Mesenchymal stem cell (in vitro differentiated cells and primary cell): ENCODE measurements at regions not wholly inside any gene's neighbourhood (a gene's known extent, or its start where the extent isn't known, plus 50 kb on each side); places are given as distances from the start of the nearest gene placed in this dataset.

Experiments used
- DNase-seq: peaks from one replicate; pipeline ENCODE4 v3.0.0-alpha.2; 2013
- H2AFZ ChIP-seq: one replicate; pipeline ENCODE4 v1.6.1; 2013; ENCODE audit warnings: low read depth, mild to moderate bottlenecking, control low read depth, inconsistent platforms, low read length, moderate library complexity
- H2AK5ac ChIP-seq: 2 replicates; pipeline ENCODE4 v1.6.1; 2013; ENCODE audit warnings: low read length, moderate library complexity, mild to moderate bottlenecking, inconsistent platforms; ENCODE audit not compliant: severe bottlenecking
- H2BK120ac ChIP-seq: one replicate; pipeline ENCODE4 v1.6.1; 2013; ENCODE audit warnings: low read depth, mild to moderate bottlenecking, inconsistent platforms, low read length, moderate library complexity
- H2BK12ac ChIP-seq, 2 experiments: one replicate each; pipeline ENCODE4 v1.6.1; 2013; ENCODE audit warnings: inconsistent platforms in 2 of 2, low read length in 2 of 2, mild to moderate bottlenecking in 2 of 2, moderate library complexity in 2 of 2, control low read depth in 1 of 2
- H2BK15ac ChIP-seq: one replicate; pipeline ENCODE4 v1.6.1; 2013; ENCODE audit warnings: mild to moderate bottlenecking, low read depth, inconsistent platforms; ENCODE audit not compliant: poor library complexity, severe bottlenecking
- H2BK5ac ChIP-seq: 2 replicates; pipeline ENCODE4 v1.6.1; 2013; ENCODE audit warnings: low read depth, mild to moderate bottlenecking, low read length, control low read depth, inconsistent platforms; ENCODE audit not compliant: poor library complexity, severe bottlenecking
- H3K14ac ChIP-seq, 2 experiments: one replicate each; pipeline ENCODE4 v1.6.1; 2013; ENCODE audit warnings: inconsistent platforms in 2 of 2, low read length in 2 of 2, control low read depth in 1 of 2, mild to moderate bottlenecking in 1 of 2, moderate library complexity in 1 of 2
- H3K18ac ChIP-seq, 2 experiments: one replicate each; pipeline ENCODE4 v1.6.1; 2013; ENCODE audit warnings: inconsistent platforms in 2 of 2, low read length in 2 of 2, control low read depth in 1 of 2, low read depth in 1 of 2, mild to moderate bottlenecking in 1 of 2
- H3K23ac ChIP-seq, 2 experiments: one replicate each; pipeline ENCODE4 v1.6.1; 2013; ENCODE audit warnings: inconsistent platforms in 2 of 2, low read length in 2 of 2, mild to moderate bottlenecking in 2 of 2, moderate library complexity in 2 of 2, control low read depth in 1 of 2
- H3K27ac ChIP-seq: 2 replicates; pipeline ENCODE4 v1.5.1; 2013; ENCODE audit warnings: mild to moderate bottlenecking, moderate library complexity, low read length, control low read depth, inconsistent platforms; ENCODE audit not compliant: poor library complexity, severe bottlenecking
- H3K27me3 ChIP-seq, 2 experiments: 2 replicates each; pipeline versions ENCODE4 v1.6.1 to v1.7.0; 2013; ENCODE audit warnings: low read length in 2 of 2, mild to moderate bottlenecking in 2 of 2, moderate library complexity in 2 of 2, control low read depth in 1 of 2, inconsistent platforms in 1 of 2; ENCODE audit not compliant: control insufficient read depth in 1 of 2, insufficient read depth in 1 of 2
- H3K36me3 ChIP-seq, 2 experiments: 2 replicates each; pipeline versions ENCODE4 v1.6.1 to v1.7.0; 2013; ENCODE audit warnings: low read length in 2 of 2, control low read depth in 1 of 2, inconsistent platforms in 1 of 2, low read depth in 1 of 2, mild to moderate bottlenecking in 1 of 2; ENCODE audit not compliant: insufficient read depth in 2 of 2, control insufficient read depth in 1 of 2
- H3K4ac ChIP-seq, 2 experiments: one replicate each; pipeline ENCODE4 v1.6.1; 2013; ENCODE audit warnings: inconsistent platforms in 2 of 2, low read length in 2 of 2, mild to moderate bottlenecking in 2 of 2, moderate library complexity in 2 of 2, control low read depth in 1 of 2, low read depth in 1 of 2
- H3K4me1 ChIP-seq: 2 replicates; pipeline ENCODE4 v1.6.1; 2013; ENCODE audit warnings: low read depth, low read length, control low read depth; ENCODE audit not compliant: control insufficient read depth, insufficient read depth
- H3K4me2 ChIP-seq: 2 replicates; pipeline ENCODE4 v1.6.1; 2013; ENCODE audit warnings: low read length, mild to moderate bottlenecking, inconsistent platforms; ENCODE audit not compliant: poor library complexity, severe bottlenecking
- H3K4me3 ChIP-seq, 2 experiments: 2 replicates each; pipeline versions ENCODE4 v1.5.1 to v1.7.0; 2013; ENCODE audit warnings: low read length in 2 of 2, mild to moderate bottlenecking in 2 of 2, control low read depth in 1 of 2, low read depth in 1 of 2; ENCODE audit not compliant: insufficient read depth in 1 of 2
- H3K79me1 ChIP-seq: replicated peaks from 2 replicates; pipeline ENCODE4 v1.6.1; 2013; ENCODE audit warnings: mild to moderate bottlenecking, control low read depth, low read length, inconsistent platforms; ENCODE audit not compliant: poor library complexity, severe bottlenecking
- H3K9ac ChIP-seq: 2 replicates; pipeline ENCODE4 v1.7.0; 2013; ENCODE audit warnings: mild to moderate bottlenecking, low read length, moderate library complexity
- H3K9me3 ChIP-seq: 2 replicates; pipeline ENCODE4 v1.7.0; 2013; ENCODE audit warnings: mild to moderate bottlenecking, low read length; ENCODE audit not compliant: control insufficient read depth
- H4K8ac ChIP-seq: one replicate; pipeline ENCODE4 v1.6.1; 2013; ENCODE audit warnings: inconsistent platforms, mild to moderate bottlenecking, low read length, moderate library complexity
- H4K91ac ChIP-seq: one replicate; pipeline ENCODE4 v1.6.1; 2013; ENCODE audit warnings: mild to moderate bottlenecking, low read length, inconsistent platforms
- WGBS: methylation state at CpG from one replicate; pipeline ENCODE4 v1.1.7; 2013; ENCODE audit warnings: mixed read lengths; 5-methylcytosine and 5-hydroxymethylcytosine counted together

DNA sequence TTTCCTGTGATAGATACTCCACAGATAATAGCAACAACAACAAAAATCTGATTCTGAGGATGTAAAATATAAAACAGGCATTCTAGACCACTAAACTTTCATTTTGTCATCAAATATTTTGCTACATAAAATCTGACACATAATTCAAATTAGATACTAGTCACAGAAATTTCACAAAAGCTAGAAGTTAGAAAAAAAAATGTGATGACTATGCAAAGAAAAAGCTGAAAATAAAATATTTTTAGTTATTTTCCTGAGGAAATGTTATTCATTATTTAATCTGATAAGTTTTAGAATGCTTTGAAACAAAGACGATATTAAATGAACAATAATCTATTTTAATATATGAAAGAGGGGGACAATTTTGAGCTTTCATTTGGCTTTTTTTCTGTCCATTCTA is 357.2 kb downstream of the SLITRK6 start:
- no peak overlapping the region for H3K4ac ChIP-seq
- H3K18ac ChIP-seq, result no peak overlapping the region
- DNase-seq, result no peak
- H3K4me1 ChIP-seq, result no peaks in the 10 kb centered on the region
- H3K27ac ChIP-seq, result no peak overlapping the region
- H2AFZ ChIP-seq, result no peak overlapping the region
- no peak overlapping the region for H2BK15ac ChIP-seq
- no CpG with 5 or more reads among the region's 1 CpG for WGBS
- H3K14ac ChIP-seq, result no peak overlapping the region
- no peaks in the 10 kb centered on the region for H3K9me3 ChIP-seq
- H3K4me3 ChIP-seq, result no peak overlapping the region
- no peak overlapping the region for H2BK12ac ChIP-seq
- no peak overlapping the region for H2AK5ac ChIP-seq
- no peak overlapping the region for H3K9ac ChIP-seq
- H2BK5ac ChIP-seq, result no peak overlapping the region
- no peaks in the 10 kb centered on the region for H3K36me3 ChIP-seq
- no peak overlapping the region for H3K23ac ChIP-seq
- no peak overlapping the region for H2BK120ac ChIP-seq
- H4K8ac ChIP-seq, result no peak overlapping the region
- H3K4me2 ChIP-seq, result no peak overlapping the region
- H3K27me3 ChIP-seq, result no peaks in the 10 kb centered on the region
- no peak overlapping the region for H4K91ac ChIP-seq
- H3K79me1 ChIP-seq, result no peaks in the 10 kb centered on the region

DNA sequence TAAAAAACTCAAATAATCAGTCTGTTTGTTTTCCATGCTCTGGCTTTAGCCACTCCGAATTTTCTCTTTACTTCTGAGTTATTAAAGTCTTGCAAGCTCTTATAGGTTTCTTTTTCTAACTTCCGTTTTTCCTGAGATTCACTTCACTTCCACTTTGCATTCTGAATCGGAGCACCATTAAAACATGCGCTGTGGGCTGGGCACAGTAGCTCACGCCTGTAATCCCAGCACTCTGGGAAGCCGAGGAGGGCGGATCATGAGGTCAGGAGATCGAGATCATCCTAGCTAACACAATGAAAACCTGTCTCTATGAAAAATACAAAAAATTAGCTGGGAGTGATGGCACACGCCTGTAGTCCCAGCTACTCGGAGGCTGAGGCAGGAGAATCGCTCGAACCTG is 357.9 kb downstream of the SLITRK6 start:
- WGBS, result 96% methylated on average over 12 of the region's 12 CpGs
- H3K36me3 ChIP-seq, result no peaks in the 10 kb centered on the region
- H3K4me2 ChIP-seq, result no peak overlapping the region
- H3K14ac ChIP-seq, result no peak overlapping the region
- H3K4me3 ChIP-seq, result no peak overlapping the region
- no peak overlapping the region for H2BK12ac ChIP-seq
- no peak overlapping the region for H2AFZ ChIP-seq
- no peak overlapping the region for H2BK15ac ChIP-seq
- no peak overlapping the region for H3K4ac ChIP-seq
- H2BK120ac ChIP-seq, result no peak overlapping the region
- no peaks in the 10 kb centered on the region for H3K79me1 ChIP-seq
- H3K9ac ChIP-seq, result no peak overlapping the region
- H3K27ac ChIP-seq, result no peak overlapping the region
- H3K9me3 ChIP-seq, result no peaks in the 10 kb centered on the region
- no peak overlapping the region for H2BK5ac ChIP-seq
- DNase-seq, result no peak
- no peak overlapping the region for H4K8ac ChIP-seq
- no peak overlapping the region for H3K23ac ChIP-seq
- H3K4me1 ChIP-seq, result no peaks in the 10 kb centered on the region
- H2AK5ac ChIP-seq, result no peak overlapping the region
- no peak overlapping the region for H4K91ac ChIP-seq
- H3K27me3 ChIP-seq, result no peaks in the 10 kb centered on the region
- no peak overlapping the region for H3K18ac ChIP-seq

DNA sequence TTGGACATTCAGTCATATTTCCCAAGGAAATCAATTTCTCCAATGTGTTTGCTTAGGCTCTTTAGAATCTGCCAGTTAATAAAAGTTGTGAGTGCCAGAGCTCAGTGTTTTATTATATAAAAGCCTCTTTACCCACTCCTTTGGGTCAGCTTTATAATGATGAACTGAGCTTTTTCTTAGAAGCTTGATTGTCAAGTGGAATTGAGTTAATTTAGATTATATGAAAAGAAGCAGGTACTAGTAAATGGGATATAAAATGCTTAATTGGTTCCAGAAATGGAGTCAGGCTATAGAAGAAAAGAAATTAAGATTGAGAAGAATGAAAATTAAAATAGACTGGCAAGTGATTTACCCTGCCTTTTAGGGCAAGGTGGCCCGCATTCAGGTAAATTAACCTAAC is 363.2 kb downstream of the SLITRK6 start:
- H3K79me1 ChIP-seq, result no peaks in the 10 kb centered on the region
- no peaks in the 10 kb centered on the region for H3K27me3 ChIP-seq
- no CpG with 5 or more reads among the region's 1 CpG for WGBS

DNA sequence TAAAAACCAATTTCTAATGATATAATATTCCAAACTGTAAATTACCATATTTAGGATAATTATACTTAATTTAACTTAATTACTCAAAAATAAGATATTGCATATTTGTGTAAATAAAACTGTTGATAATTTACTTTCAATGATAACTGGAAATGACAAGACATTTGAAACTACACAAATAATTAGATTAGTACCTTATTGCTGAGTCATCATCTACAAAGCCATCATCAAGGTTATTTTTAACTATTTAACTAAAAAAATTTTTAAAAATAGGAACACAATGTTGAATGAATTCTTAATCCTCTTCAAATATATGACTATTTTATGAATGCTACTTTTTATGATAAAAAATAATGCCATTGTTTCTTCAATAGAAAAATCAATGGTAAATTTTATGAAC is 364.3 kb downstream of the SLITRK6 start:
- Histone ChIP-seq H3K9ac (no peak overlapping the region), H2AK5ac (no peak overlapping the region), H3K79me1 (no peaks in the 10 kb centered on the region), H4K91ac (no peak overlapping the region), H2BK15ac (no peak overlapping the region), H2BK5ac (no peak overlapping the region), H3K4me1 (no peaks in the 10 kb centered on the region), H2BK12ac (no peak overlapping the region), H4K8ac (no peak overlapping the region), H3K27me3 (no peaks in the 10 kb centered on the region), H3K14ac (no peak overlapping the region), H3K18ac (no peak overlapping the region), H3K9me3 (peaks cover 13% of the 10 kb centered on the region), H3K4me3 (no peak overlapping the region), H2BK120ac (no peak overlapping the region), H3K23ac (no peak overlapping the region), H3K27ac (no peak overlapping the region), H2AFZ (no peak overlapping the region), H3K4ac (no peak overlapping the region), H3K36me3 (peaks cover 0 to 3% of the 10 kb centered on the region in 2 experiments), H3K4me2 (no peak overlapping the region)
- no peak for DNase-seq

More for the DNA sequence above, 363.2 kb downstream of the SLITRK6 start:
- H3K4me1 ChIP-seq, result no peaks in the 10 kb centered on the region
- no peak overlapping the region for H3K18ac ChIP-seq
- no peak overlapping the region for H3K4me3 ChIP-seq
- H3K23ac ChIP-seq, result no peak overlapping the region
- H2BK120ac ChIP-seq, result no peak overlapping the region
- no peak overlapping the region for H3K14ac ChIP-seq
- no peak overlapping the region for H2BK5ac ChIP-seq
- no peak overlapping the region for H2AFZ ChIP-seq
- peaks cover 13% of the 10 kb centered on the region for H3K9me3 ChIP-seq
- H3K4me2 ChIP-seq, result no peak overlapping the region
- H2BK12ac ChIP-seq, result no peak overlapping the region
- H4K8ac ChIP-seq, result no peak overlapping the region
- DNase-seq, result no peak
- H2BK15ac ChIP-seq, result no peak overlapping the region
- no peak overlapping the region for H2AK5ac ChIP-seq
- H3K27ac ChIP-seq, result no peak overlapping the region
- H3K9ac ChIP-seq, result no peak overlapping the region
- no peak overlapping the region for H4K91ac ChIP-seq
- H3K4ac ChIP-seq, result no peak overlapping the region
- H3K36me3 ChIP-seq, result peaks cover 0 to 3% of the 10 kb centered on the region in 2 experiments
